NCI-H1417 (cell line): ENCODE measurements at regions not wholly inside any gene's neighbourhood (a gene's known extent, or its start where the extent isn't known, plus 50 kb on each side); places are given as distances from the start of the nearest gene placed in this dataset.
A peak's percentile ranks its signal among the peaks of the same experiment; 100 is the strongest.

Source experiments
- DNase-seq, 3 experiments: peaks; one replicate each; lab custom pipeline; 2025; lab: John Stamatoyannopoulos, UW

- DNase-seq: no peak
Observed at GRCh38 chr13:47621931-47622330, 379.1 kb downstream of the SUCLA2 start.

DNA sequence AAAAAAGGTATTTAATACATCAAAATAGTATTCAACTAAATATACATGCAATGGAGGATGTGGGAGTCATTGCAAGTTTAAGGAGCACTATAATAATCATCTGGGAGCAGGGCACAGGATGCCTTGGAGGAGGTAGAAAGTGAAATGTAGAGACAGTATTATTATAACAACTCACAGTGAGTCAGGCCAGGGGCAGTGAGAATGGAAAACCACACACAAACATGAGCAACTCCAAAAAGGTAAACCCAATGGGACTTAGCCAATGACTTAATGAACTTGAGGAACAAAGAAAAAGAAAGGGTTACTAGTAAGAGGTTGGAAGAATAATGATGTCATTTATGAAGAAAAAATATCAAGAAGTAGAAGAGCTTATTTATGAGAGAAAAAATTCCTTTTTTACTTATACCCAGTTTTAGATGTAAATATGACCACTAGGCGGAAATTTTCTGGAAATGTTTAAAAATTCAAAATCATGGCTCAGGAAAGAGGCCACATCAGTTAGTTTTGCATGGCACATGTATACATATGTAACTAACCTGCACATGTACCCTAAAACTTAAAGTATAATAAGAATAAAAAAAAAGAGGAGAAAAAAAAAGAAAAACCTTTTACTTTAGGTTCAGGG lies 389.3 kb downstream of the SUCLA2 start:
- no peak for DNase-seq

- DNase-seq: no peak
Observed at GRCh38 chr13:47610687-47611086, 390.4 kb downstream of the SUCLA2 start.

DNA sequence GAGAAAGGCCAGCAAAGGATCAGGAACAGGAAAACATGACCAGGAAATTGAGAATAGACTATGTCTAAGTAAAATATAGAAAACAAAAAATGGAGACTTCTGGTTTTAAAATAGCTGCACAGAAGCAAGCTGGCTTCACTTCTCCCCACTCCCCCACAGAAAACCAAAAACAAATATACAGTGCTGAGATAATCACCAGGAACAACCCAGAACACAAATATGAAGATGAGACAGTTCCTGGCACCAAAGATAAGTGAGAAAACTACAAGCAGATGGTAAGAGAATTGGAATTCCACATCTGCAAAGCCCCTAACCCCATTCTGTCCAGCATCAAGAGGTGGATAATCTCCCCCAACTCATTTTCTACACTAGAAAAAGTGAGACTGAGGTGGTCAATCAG lies 397.7 kb downstream of the SUCLA2 start:
- DNase-seq: no peak

GRCh38 chr13:47598340-47598911 lies 402.6 kb downstream of the SUCLA2 start:
- no peak for DNase-seq

GRCh38 chr13:47594833-47595232 lies 406.2 kb downstream of the SUCLA2 start:
- no peak for DNase-seq

GRCh38 chr13:47592256-47592655 lies 408.8 kb downstream of the SUCLA2 start:
- no peak for DNase-seq

GRCh38 chr13:47588676-47589075 lies 412.4 kb downstream of the SUCLA2 start:
- no peak for DNase-seq

- DNase-seq: no peak
Observed at GRCh38 chr13:47572375-47572774, 428.7 kb downstream of the SUCLA2 start.

DNA sequence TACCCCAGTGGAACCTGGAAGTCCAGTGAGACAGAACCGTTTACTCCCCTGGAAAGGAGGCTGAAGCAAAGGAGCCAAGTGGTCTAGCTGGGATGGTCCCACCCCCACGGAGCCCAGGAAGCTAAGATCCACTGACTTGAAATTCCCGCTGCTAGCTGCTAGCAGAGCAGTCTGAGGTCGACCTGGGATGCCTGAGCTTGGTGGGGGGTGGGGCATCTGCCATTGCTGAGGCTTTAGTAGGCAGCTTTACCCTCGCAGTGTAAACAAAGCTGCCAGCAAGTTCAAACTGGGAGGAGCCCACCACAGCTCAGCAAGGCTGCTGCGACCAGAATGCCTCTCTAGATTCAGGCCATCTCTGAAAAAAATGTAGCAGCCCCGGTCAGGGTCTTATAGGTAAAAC lies 437.0 kb downstream of the SUCLA2 start:
- DNase-seq: no peak

DNA sequence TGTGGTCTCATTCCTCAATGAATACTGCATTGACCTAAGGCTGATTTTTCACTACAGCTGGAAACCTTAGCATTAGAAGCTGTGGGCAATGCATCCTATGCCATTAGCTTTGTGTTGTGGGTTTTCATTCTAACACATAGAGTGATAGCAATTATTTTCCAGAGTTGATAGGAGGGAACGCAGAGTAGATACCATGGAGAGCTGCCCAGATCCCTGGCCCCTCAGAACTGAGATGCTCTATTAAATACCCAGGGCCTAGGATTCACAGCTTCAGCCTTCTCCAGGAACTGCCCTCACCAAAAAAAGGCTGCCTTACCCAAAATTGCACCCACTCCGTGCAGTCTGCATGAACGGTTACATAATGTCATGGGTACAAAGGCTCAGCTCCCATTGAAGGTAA lies 444.4 kb downstream of the SUCLA2 start:
- no peak for DNase-seq

GRCh38 chr13:47555235-47555634 lies 445.8 kb downstream of the SUCLA2 start:
- DNase-seq: no peak

GRCh38 chr13:47553329-47553977 lies 447.6 kb downstream of the SUCLA2 start:
- no peak for DNase-seq

DNA sequence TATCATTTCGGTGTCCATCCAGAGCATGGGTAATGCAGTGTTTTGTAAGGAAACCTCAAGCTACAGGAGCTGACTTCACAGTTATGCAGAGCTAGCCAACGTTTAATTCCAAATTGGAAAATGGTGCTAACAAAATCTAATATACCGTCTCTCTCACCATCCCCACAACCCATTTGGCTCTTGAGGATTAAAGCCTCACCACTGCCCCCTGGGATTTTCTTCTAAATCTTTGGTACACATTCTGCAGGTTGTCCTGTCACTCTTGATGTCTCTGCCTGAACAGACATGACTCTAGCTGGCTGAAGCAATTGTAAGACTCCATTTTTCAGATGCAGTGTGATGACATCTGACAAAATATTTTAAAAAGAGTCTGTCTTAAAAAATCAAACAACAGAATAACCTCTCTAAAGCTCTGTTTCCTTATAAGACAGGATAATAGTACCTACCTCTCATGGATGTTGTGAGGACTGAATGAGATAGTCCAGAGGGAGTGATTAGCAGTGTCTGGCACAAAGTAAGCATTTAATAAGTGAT lies 451.8 kb downstream of the SUCLA2 start:
- DNase-seq: peak in 1 of 3 experiments; percentile 26

DNA sequence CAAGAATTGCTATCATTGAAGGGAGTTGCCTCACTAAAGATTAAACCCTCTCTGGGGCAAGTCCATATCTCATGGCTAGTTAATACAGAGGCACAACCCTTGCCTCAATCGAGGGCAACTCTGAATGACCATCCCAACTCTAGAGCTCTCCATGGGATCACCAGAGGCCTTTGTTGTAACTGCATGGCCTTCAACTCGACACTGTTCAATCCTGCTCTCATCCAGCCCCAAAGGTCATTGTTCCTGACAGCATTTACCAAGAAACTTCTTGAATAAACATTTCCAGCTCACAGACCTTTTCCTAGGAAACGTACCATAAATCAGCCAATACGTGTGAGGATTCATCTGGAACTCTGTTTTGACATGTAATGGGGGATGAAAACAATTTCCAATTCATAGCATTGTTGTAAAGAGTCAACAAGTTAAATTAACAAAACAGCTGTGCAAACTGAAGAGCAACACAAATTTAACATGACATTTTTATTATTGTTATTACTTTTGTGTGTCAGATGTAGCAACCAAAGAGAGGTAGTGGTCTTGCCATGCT lies 452.7 kb downstream of the SUCLA2 start:
- DNase-seq: peak in 1 of 3 experiments; percentile 38

DNA sequence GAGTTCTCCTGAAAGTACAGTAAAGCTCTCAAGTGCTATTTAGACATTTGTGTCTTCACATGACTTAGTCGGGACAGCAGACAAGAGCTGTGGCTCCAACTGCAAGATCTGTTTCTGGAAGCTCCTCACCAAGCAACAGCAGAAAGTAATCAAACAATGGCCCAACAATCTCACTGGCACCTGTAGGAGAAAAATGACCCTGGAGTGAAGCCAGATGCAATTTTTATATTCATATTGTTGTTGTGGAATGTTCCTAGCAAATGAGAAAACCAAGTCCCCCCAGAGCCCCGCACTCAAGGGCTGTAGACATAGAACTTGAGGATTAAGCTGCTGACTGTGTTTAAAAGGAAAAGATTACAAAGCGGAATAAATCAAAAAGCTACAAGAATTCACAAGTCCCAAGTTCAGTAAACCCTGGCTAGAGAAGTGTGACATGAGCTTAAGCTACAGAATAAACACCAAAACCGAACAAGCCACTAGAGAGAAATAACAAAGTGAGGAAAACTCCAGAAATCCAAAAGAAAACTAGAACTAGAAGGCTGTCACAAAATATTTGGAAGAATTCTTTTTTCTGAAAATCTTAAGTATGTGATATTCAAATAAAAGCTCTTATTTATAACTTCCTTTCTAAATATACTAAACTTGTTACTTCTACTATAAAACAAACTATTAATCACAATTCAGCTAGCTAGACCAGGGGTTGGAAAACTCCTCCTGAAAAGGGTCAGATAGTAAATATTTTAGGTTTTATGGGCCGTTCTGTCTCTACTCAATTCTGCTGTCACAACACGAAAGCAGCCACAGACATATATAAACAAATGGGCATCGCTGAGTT lies 454.5 kb downstream of the SUCLA2 start:
- DNase-seq: no peak

GRCh38 chr13:47545201-47546024 lies 455.7 kb downstream of the SUCLA2 start:
- no peak for DNase-seq

DNA sequence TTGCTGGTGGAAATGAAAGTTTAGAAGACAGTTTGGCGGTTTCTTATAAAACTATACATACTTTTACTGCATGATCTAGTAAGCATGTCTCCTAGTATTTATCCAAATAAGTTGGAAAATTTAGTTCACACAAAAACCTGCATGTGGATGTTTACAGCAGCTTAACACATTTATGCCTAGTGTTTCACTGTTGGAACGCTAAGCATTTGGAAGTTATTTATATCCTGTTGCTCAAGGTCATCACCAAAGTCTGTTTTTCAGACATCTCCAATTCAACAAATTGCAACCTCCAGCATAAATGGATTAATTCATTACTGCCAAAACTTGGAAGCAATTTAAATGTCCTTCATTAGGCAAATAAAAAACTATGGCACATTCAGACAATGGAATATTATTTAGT lies 461.8 kb downstream of the SUCLA2 start:
- DNase-seq: no peak

GRCh38 chr13:47523771-47524170 lies 477.3 kb downstream of the SUCLA2 start:
- DNase-seq: no peak

- DNase-seq: no peak
Observed at GRCh38 chr13:47521890-47522487, 479.1 kb downstream of the SUCLA2 start.

- no peak for DNase-seq
Observed at GRCh38 chr13:47519626-47520025, 481.4 kb downstream of the SUCLA2 start.
